PC-3 (cell line): ENCODE measurements at regions not wholly inside any gene's neighbourhood (a gene's known extent, or its start where the extent isn't known, plus 50 kb on each side); places are given as distances from the start of the nearest gene placed in this dataset.

Source experiments
- EZH2 ChIP-seq: fragments of 300-600 bp; sonication (generic); IDR thresholded peaks from one replicate; pipeline ENCODE4 v1.6.1; 2017; ENCODE audit warnings: antibody characterized with exemption, mild to moderate bottlenecking, low read length; ENCODE audit not compliant: unreplicated experiment
- TF ChIP-seq, protein P1 (sequence below): fragments of 300-600 bp; sonication (generic); conservative IDR thresholded peaks from 2 replicates; pipeline ENCODE4 v1.5.1; 2017; ENCODE audit warnings: antibody characterized with exemption, low read depth, mild to moderate bottlenecking, low read length

DNA sequence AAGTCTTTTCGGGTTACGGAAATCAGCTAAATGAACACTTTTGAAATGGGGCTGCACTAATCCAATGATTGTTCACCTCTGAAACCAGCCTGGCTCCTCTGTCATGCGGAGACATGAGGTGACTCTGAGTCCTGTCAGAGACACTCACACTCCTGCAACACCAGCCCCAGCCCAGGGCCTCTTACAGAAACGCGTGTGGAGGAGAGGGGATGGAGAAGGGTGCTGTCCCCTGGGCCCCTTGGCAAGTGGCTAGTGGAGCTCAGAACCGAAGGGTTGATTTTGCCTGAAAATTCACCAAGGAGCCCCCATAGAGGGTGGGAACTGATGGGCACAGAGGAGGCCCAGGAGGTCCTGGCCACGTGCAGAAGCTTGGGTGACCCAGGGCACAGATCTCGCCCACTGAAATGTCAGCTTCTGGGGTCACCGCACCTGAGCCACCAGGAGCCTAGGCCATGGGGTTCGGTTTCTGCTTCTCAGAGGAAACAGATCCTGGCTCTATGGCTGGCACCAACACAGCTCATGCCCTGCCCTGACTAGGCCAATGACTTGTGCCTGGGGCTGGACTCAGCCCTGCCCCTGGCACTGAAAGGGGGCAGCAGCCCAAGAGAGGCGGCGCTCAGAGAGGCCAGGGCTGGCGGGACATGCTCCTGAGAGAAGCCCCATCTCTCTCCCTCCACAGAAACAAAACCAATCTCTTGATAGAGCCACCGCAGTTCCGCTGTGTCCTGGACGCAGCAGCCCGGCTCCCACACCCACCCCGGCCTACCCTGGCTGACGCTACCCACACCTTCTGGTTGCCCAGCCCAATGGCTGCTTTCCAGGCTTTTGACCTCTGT is 144.7 kb downstream of the ERMARD start:
- TF ChIP-seq, protein P1, sequence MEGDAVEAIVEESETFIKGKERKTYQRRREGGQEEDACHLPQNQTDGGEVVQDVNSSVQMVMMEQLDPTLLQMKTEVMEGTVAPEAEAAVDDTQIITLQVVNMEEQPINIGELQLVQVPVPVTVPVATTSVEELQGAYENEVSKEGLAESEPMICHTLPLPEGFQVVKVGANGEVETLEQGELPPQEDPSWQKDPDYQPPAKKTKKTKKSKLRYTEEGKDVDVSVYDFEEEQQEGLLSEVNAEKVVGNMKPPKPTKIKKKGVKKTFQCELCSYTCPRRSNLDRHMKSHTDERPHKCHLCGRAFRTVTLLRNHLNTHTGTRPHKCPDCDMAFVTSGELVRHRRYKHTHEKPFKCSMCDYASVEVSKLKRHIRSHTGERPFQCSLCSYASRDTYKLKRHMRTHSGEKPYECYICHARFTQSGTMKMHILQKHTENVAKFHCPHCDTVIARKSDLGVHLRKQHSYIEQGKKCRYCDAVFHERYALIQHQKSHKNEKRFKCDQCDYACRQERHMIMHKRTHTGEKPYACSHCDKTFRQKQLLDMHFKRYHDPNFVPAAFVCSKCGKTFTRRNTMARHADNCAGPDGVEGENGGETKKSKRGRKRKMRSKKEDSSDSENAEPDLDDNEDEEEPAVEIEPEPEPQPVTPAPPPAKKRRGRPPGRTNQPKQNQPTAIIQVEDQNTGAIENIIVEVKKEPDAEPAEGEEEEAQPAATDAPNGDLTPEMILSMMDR, result no peak
- TF ChIP-seq EZH2, result no peak
